CD14-positive monocyte (primary cell): ENCODE measurements at regions not wholly inside any gene's neighbourhood (a gene's known extent, or its start where the extent isn't known, plus 50 kb on each side); places are given as distances from the start of the nearest gene placed in this dataset.

Experiments
- DNase-seq, 3 donors: peaks; one replicate each; pipeline ENCODE4 v3.0.0-alpha.2; 2011 to 2022
- H2AFZ ChIP-seq: 2 replicates; pipeline ENCODE4 v1.6.0; 2012; ENCODE audit warnings: mild to moderate bottlenecking, low read depth, low read length, inconsistent platforms; ENCODE audit not compliant: insufficient read depth, poor library complexity, severe bottlenecking
- H3K27ac ChIP-seq, 2 donors: 1 replicate in 1 of 2; 2 replicates in 1 of 2; pipeline ENCODE4 v1.5.1; 2012 to 2013; ENCODE audit warnings: low read length in 2 of 2, control low read depth in 1 of 2, inconsistent platforms in 1 of 2, low read depth in 1 of 2, mild to moderate bottlenecking in 1 of 2
- H3K27me3 ChIP-seq, 2 donors: one replicate each; pipeline versions ENCODE4 v1.6.0 to v1.6.1; 2011 to 2013; ENCODE audit warnings: low read length in 2 of 2; ENCODE audit not compliant: control insufficient read depth in 2 of 2, insufficient read depth in 2 of 2
- H3K36me3 ChIP-seq, 2 donors: replicated peaks in 1 of 2; 1 replicate in 1 of 2; 2 replicates in 1 of 2; pipeline versions ENCODE4 v1.5.1 to v1.6.1; 2012 to 2013; ENCODE audit warnings: low read length in 2 of 2, control low read depth in 1 of 2, inconsistent platforms in 1 of 2, mild to moderate bottlenecking in 1 of 2; ENCODE audit not compliant: insufficient read depth in 2 of 2, control insufficient read depth in 1 of 2
- H3K4me1 ChIP-seq, 2 donors: 1 replicate in 1 of 2; 2 replicates in 1 of 2; pipeline versions ENCODE4 v1.5.1 to v1.6.1; 2012 to 2013; ENCODE audit warnings: low read length in 2 of 2, control low read depth in 1 of 2, inconsistent platforms in 1 of 2, mild to moderate bottlenecking in 1 of 2, moderate library complexity in 1 of 2; ENCODE audit not compliant: insufficient read depth in 2 of 2, control insufficient read depth in 1 of 2
- H3K4me2 ChIP-seq: replicated peaks from 2 replicates; pipeline ENCODE3; 2012; ENCODE audit warnings: low read length, moderate library complexity, mild to moderate bottlenecking; ENCODE audit not compliant: poor library complexity, severe bottlenecking; ENCODE audit errors: extremely low read depth
- H3K4me3 ChIP-seq, 3 experiments: fragments of 200-600 bp in 1 of 3; sonication (generic) in 1 of 3; replicated peaks in 1 of 3; 1 replicate in 2 of 3; 2 replicates in 1 of 3; pipeline ENCODE4 v1.5.1; 2011 to 2013; ENCODE audit warnings: low read length in 3 of 3, mild to moderate bottlenecking in 3 of 3, control low read depth in 2 of 3, low read depth in 2 of 3, inconsistent platforms in 1 of 3, moderate library complexity in 1 of 3
- H3K79me2 ChIP-seq: 2 replicates; pipeline ENCODE4 v1.6.0; 2012; ENCODE audit warnings: mild to moderate bottlenecking, control low read depth, inconsistent platforms, low read length, moderate library complexity; ENCODE audit not compliant: insufficient read depth
- H3K9ac ChIP-seq: 2 replicates; pipeline ENCODE4 v1.6.0; 2017; ENCODE audit warnings: low read length, mild to moderate bottlenecking; ENCODE audit not compliant: insufficient read depth, poor library complexity, severe bottlenecking
- H3K9me3 ChIP-seq, 2 donors: replicated peaks in 1 of 2; 1 replicate in 1 of 2; 2 replicates in 1 of 2; pipeline versions ENCODE4 v1.5.1 to v1.6.1; 2012 to 2013; ENCODE audit warnings: low read length in 2 of 2, control low read depth in 1 of 2; ENCODE audit not compliant: control insufficient read depth in 1 of 2, insufficient read depth in 1 of 2
- H4K20me1 ChIP-seq: 2 replicates; pipeline ENCODE4 v1.6.0; 2012; ENCODE audit warnings: mild to moderate bottlenecking, low read length, control low read depth, moderate library complexity; ENCODE audit not compliant: insufficient read depth
- H3K27ac Mint-ChIP-seq, 7 donors: one replicate each; pipeline ENCODE4 v1.8.0; 2020; ENCODE audit warnings: mild to moderate bottlenecking in 7 of 7, mixed read lengths in 7 of 7, moderate library complexity in 6 of 7, inconsistent platforms in 2 of 7
- H3K27me3 Mint-ChIP-seq, 3 donors: one replicate each; pipeline ENCODE4 v1.8.0; 2021 to 2022; ENCODE audit warnings: low read depth in 3 of 3, mild to moderate bottlenecking in 3 of 3, mixed read lengths in 3 of 3, moderate library complexity in 3 of 3, inconsistent platforms in 1 of 3
- H3K36me3 Mint-ChIP-seq, 2 donors: one replicate each; pipeline ENCODE4 v1.8.0; 2020; ENCODE audit warnings: mixed read lengths in 2 of 2, inconsistent platforms in 1 of 2, mild to moderate bottlenecking in 1 of 2
- H3K4me1 Mint-ChIP-seq: one replicate; pipeline ENCODE4 v1.8.0; 2020; ENCODE audit warnings: mild to moderate bottlenecking, mixed read lengths
- H3K4me3 Mint-ChIP-seq, 2 donors: one replicate each; pipeline ENCODE4 v1.8.0; 2020; ENCODE audit warnings: mild to moderate bottlenecking in 2 of 2, mixed read lengths in 2 of 2, moderate library complexity in 1 of 2
- H3K9me3 Mint-ChIP-seq, 7 donors: one replicate each; pipeline ENCODE4 v1.8.0; 2020 to 2022; ENCODE audit warnings: mixed read lengths in 7 of 7, mild to moderate bottlenecking in 6 of 7, moderate library complexity in 6 of 7, inconsistent platforms in 2 of 7
- WGBS: methylation state at CpG from one replicate; pipeline ENCODE4 v1.1.5; 2013; ENCODE audit warnings: missing lambda C conversion rate; ENCODE audit not compliant: insufficient coverage; 5-methylcytosine and 5-hydroxymethylcytosine counted together
- intact Hi-C, 2 donors: fragments of 100-400 bp; cut with micrococcal nuclease; formaldehyde crosslinking; loops; one replicate each; pipeline versions ENCODE4 v1.15.0 to v1.15.1; 2023
- TF ChIP-seq, protein P1 (sequence below): fragments of 200-600 bp; IDR thresholded peaks from one replicate; pipeline ENCODE4 v1.8.0; 2022; ENCODE audit warnings: antibody characterized with exemption, mild to moderate bottlenecking

DNA sequence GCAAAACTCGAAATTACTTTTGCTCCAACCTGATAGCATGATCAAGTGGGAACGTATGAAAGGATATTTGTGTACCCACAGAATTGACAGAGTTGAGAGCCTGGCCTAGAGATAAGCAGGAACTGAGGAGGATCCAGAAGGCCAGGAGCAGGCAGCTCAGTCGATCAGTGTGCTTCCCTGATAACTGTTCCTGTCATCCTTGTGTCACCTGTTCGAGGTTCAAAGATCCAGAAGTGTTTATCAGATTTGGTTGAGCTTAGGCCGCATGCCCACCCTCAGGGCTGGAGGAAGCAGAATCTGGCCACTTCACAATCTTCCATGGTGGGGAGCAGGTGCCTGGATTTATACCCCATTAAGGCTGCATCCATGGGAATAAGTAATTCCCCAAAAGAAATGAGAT lies 124.8 kb downstream of the QRSL1 start:
- H3K9me3 ChIP-seq: peaks cover 0 to under 1% of the 10 kb centered on the region in 2 donors
- WGBS: 90% methylated on average over 3 of the region's 5 CpGs
- no peak overlapping the region for H2AFZ ChIP-seq
- peaks cover 0 to 4% (median 3%) of the 10 kb centered on the region in 7 donors for H3K9me3 Mint-ChIP-seq
- H3K4me3 ChIP-seq: no peak overlapping the region
- H3K79me2 ChIP-seq: no peaks in the 10 kb centered on the region
- no peaks in the 10 kb centered on the region for H3K4me1 ChIP-seq
- intact Hi-C loops: no loop called here
- no peak for DNase-seq
- no peak overlapping the region for H3K4me2 ChIP-seq
- TF ChIP-seq, protein P1, sequence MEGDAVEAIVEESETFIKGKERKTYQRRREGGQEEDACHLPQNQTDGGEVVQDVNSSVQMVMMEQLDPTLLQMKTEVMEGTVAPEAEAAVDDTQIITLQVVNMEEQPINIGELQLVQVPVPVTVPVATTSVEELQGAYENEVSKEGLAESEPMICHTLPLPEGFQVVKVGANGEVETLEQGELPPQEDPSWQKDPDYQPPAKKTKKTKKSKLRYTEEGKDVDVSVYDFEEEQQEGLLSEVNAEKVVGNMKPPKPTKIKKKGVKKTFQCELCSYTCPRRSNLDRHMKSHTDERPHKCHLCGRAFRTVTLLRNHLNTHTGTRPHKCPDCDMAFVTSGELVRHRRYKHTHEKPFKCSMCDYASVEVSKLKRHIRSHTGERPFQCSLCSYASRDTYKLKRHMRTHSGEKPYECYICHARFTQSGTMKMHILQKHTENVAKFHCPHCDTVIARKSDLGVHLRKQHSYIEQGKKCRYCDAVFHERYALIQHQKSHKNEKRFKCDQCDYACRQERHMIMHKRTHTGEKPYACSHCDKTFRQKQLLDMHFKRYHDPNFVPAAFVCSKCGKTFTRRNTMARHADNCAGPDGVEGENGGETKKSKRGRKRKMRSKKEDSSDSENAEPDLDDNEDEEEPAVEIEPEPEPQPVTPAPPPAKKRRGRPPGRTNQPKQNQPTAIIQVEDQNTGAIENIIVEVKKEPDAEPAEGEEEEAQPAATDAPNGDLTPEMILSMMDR: no peak
- no peak overlapping the region for H3K27ac Mint-ChIP-seq
- no peaks in the 10 kb centered on the region for H3K36me3 Mint-ChIP-seq
- H3K9ac ChIP-seq: no peak overlapping the region
- no peaks in the 10 kb centered on the region for H3K36me3 ChIP-seq
- no peaks in the 10 kb centered on the region for H3K4me1 Mint-ChIP-seq
- no peaks in the 10 kb centered on the region for H3K27me3 ChIP-seq
- no peaks in the 10 kb centered on the region for H4K20me1 ChIP-seq
- H3K27ac ChIP-seq: no peak overlapping the region
- peaks cover 0 to 3% (median 3%) of the 10 kb centered on the region in 3 donors for H3K27me3 Mint-ChIP-seq
- H3K4me3 Mint-ChIP-seq: no peak overlapping the region

DNA sequence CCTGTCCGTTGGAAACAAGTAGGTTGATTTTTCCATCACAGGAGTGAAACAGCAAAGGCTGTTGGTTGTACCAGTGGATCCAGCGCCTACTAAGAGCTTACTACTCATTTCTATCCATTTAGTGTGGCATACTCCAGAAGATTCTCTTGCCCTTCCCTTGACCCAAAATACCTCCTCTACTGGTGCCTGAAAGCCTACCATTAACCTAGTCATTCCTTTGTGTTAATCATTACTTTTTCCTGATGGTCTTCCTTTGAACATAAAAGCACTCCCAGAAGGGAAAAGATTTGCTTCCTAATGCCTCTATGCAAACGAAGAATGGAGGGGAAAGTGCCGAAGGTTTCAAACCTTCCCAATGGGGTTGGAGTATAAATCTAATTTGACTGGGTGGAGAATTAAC lies 123.3 kb downstream of the QRSL1 start:
- Mint-ChIP-seq H3K9me3 (peaks cover 0 to 4% (median 0%) of the 10 kb centered on the region in 7 donors), H3K36me3 (no peaks in the 10 kb centered on the region), H3K27me3 (peaks cover 2 to 3% (median 2%) of the 10 kb centered on the region in 3 donors), H3K4me3 (no peak overlapping the region), H3K27ac (no peak overlapping the region), H3K4me1 (no peaks in the 10 kb centered on the region)
- no peaks in the 10 kb centered on the region for H3K27me3 ChIP-seq
- H3K27ac ChIP-seq: no peak overlapping the region
- H3K4me1 ChIP-seq: no peaks in the 10 kb centered on the region
- DNase-seq: no peak
- TF ChIP-seq, protein P1: no peak
- intact Hi-C loops: no loop called here
- H3K4me2 ChIP-seq: no peak overlapping the region
- H2AFZ ChIP-seq: no peak overlapping the region
- H3K79me2 ChIP-seq: no peaks in the 10 kb centered on the region
- no peaks in the 10 kb centered on the region for H3K36me3 ChIP-seq
- 92% methylated on average over 2 of the region's 4 CpGs for WGBS
- no peaks in the 10 kb centered on the region for H4K20me1 ChIP-seq
- no peak overlapping the region for H3K9ac ChIP-seq
- no peak overlapping the region for H3K4me3 ChIP-seq
- H3K9me3 ChIP-seq: no peaks in the 10 kb centered on the region
